Adrenal gland (tissue), 9 donors: ENCODE measurements at regions not wholly inside any gene's neighbourhood (a gene's known extent, or its start where the extent isn't known, plus 50 kb on each side); places are given as distances from the start of the nearest gene placed in this dataset.

Experiments
- DNase-seq, 7 donors: peaks; one replicate each; pipeline ENCODE4 v3.0.0-alpha.2; 2019 to 2020
- H3K27ac ChIP-seq, 5 donors: fragments of 200-600 bp; sonication (generic) in 4 of 5; 1 replicate in 3 of 5; 2 replicates in 2 of 5; pipeline versions ENCODE4 v1.5.1 to v1.8.0; 2016 to 2020; ENCODE audit warnings: mild to moderate bottlenecking in 1 of 5
- H3K27me3 ChIP-seq: fragments of 200-600 bp; 2 replicates; pipeline ENCODE4 v1.8.0; 2021
- H3K36me3 ChIP-seq, 2 donors: fragments of 200-600 bp; replicated peaks in 1 of 2; 1 replicate in 1 of 2; 2 replicates in 1 of 2; pipeline versions ENCODE4 v1.5.1 to v1.8.0; 2018 to 2022
- H3K4me1 ChIP-seq, 2 donors: fragments of 200-600 bp; replicated peaks in 1 of 2; 1 replicate in 1 of 2; 2 replicates in 1 of 2; pipeline versions ENCODE4 v1.5.1 to v1.8.0; 2018 to 2021
- H3K4me3 ChIP-seq, 4 donors: fragments of 200-600 bp; sonication (generic) in 3 of 4; one replicate each; pipeline ENCODE4 v1.5.1; 2016 to 2018
- H3K9me3 ChIP-seq, 3 donors: fragments of 200-600 bp; sonication (generic) in 1 of 3; replicated peaks in 1 of 3; 1 replicate in 2 of 3; 2 replicates in 1 of 3; pipeline versions ENCODE4 v1.5.1 to v1.8.0; 2016 to 2021
- POLR2A ChIP-seq, 2 donors: fragments of 450-650 bp; IDR thresholded peaks; one replicate each; pipeline ENCODE4 v1.6.1; 2017; ENCODE audit warnings: antibody characterized with exemption in 2 of 2, mild to moderate bottlenecking in 2 of 2, moderate library complexity in 1 of 2
- WGBS, 4 donors: extraction: QIAGEN DNeasy Blood & Tissue Kit in 2 of 4; methylation state at CpG; one replicate each; pipeline versions ENCODE4 v1.1.5 to v1.1.7; 2013 to 2017; 5-methylcytosine and 5-hydroxymethylcytosine counted together
- intact Hi-C, 2 donors: fragments of 100-400 bp; cut with DNase I; formaldehyde crosslinking; loops; one replicate each; pipeline versions ENCODE4 v1.14.1 to v1.15.0; 2022 to 2023
- TF ChIP-seq, protein P1 (sequence below), 6 experiments: fragments of 450-650 bp in 4 of 6; fragments of 200-600 bp in 2 of 6; sonication (generic) in 1 of 6; IDR thresholded peaks; 1 replicate in 5 of 6; 2 replicates in 1 of 6; pipeline versions ENCODE4 v1.5.1 to v1.8.0; 2016 to 2021; ENCODE audit warnings: antibody characterized with exemption in 6 of 6, mild to moderate bottlenecking in 2 of 6, moderate library complexity in 1 of 6
- donor health status: healthy with polysubstance abuse.
- donor health status: Bipolar disorder and iron deficiency.
- donor health status: DM: yes; HTN: yes; CAD: no.
- donor health status: DM: no; HTN: no; CAD: no.
- donor health status: DM: no; HTN: no; CAD: no.

DNA sequence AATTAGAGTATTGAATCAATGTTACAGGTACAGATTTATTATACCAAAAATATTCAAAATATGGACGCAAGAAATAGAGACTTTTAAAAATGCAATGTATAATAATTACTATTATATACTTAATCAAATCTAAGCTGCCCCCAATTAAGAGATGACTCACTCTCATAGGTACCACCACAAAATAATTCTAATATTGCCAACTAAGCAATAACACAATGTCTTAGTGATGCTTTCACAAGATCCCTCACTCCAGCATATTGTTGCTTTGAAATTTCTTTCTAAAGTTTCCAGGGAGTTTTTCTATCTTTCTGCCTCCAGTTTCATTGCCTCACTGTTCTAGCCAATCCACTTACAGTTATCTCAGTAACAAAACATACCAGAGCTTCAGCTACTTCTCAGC, 270.0 kb upstream of the PABPC4L start:
- no peak for DNase-seq
- no peak for TF ChIP-seq POLR2A (IDR thresholded peaks at IDR 0.05)
- TF ChIP-seq, protein P1, sequence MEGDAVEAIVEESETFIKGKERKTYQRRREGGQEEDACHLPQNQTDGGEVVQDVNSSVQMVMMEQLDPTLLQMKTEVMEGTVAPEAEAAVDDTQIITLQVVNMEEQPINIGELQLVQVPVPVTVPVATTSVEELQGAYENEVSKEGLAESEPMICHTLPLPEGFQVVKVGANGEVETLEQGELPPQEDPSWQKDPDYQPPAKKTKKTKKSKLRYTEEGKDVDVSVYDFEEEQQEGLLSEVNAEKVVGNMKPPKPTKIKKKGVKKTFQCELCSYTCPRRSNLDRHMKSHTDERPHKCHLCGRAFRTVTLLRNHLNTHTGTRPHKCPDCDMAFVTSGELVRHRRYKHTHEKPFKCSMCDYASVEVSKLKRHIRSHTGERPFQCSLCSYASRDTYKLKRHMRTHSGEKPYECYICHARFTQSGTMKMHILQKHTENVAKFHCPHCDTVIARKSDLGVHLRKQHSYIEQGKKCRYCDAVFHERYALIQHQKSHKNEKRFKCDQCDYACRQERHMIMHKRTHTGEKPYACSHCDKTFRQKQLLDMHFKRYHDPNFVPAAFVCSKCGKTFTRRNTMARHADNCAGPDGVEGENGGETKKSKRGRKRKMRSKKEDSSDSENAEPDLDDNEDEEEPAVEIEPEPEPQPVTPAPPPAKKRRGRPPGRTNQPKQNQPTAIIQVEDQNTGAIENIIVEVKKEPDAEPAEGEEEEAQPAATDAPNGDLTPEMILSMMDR (IDR thresholded peaks at IDR 0.05): no peak
- no peaks in the 10 kb centered on the region for H3K36me3 ChIP-seq
- H3K9me3 ChIP-seq: no peaks in the 10 kb centered on the region
- no peaks in the 10 kb centered on the region for H3K27me3 ChIP-seq
- H3K4me3 ChIP-seq: no peak overlapping the region
- no peaks in the 10 kb centered on the region for H3K4me1 ChIP-seq
- intact Hi-C loops: no loop called here
- 75 to 91% (median 82%) methylated on average over 1 of the region's 1 CpG for WGBS, 4 donors
- H3K27ac ChIP-seq: no peak overlapping the region

DNA sequence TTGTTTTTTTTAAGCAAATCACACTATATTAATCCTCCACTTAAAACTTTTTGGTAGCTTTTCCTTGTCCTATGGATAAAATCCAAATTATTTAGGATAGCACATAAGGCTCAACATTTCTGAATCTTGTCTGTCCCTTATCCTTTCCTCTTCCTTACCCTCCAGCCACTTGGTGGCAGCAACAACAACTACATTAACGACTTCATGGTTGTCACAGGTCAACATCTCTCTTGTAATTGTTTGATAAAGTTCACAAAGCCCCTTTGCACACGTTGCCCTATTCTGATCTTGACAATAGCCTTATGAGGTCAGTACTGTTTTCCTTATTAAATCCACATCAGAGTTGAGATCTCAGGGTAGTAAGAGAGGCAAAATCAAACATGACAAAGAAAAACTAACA, 269.0 kb upstream of the PABPC4L start:
- Histone ChIP-seq H3K27ac (no peak overlapping the region), H3K36me3 (no peaks in the 10 kb centered on the region), H3K4me3 (no peak overlapping the region), H3K4me1 (no peaks in the 10 kb centered on the region), H3K27me3 (no peaks in the 10 kb centered on the region), H3K9me3 (no peaks in the 10 kb centered on the region)
- no peak for TF ChIP-seq POLR2A (IDR thresholded peaks at IDR 0.05)
- TF ChIP-seq, protein P1 (IDR thresholded peaks at IDR 0.05): peak in 3 of 6 experiments; percentile 6 to 27 (median 19)
- DNase-seq: peak in 2 of 7 donors; percentile 8 to 17
- WGBS, 4 donors: 8 to 18% (median 13%) methylated on average over 2 of the region's 2 CpGs
- intact Hi-C loops: no loop called here

DNA sequence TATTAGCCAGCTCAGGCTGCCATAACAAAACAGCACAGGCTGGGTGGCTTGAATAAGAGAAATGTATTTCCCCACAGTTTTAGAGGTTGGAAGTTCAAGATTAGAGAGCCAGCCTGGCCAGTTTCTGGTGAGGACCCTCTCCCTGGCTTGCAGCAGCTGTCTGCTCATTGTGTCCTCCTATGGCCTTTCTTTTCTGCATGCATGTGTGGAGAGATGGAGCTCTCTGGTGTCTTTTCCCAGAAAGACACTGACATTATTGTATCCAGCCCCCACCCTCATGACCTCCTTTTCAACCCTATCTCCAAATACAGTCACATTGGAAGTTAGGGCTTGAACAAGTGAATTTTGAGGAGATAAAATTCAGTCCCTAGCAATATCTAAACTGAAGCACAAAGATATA, 263.8 kb upstream of the PABPC4L start:
- Histone ChIP-seq H3K4me1 (no peaks in the 10 kb centered on the region), H3K9me3 (no peaks in the 10 kb centered on the region), H3K27ac (no peak overlapping the region), H3K36me3 (no peaks in the 10 kb centered on the region), H3K4me3 (no peak overlapping the region), H3K27me3 (no peaks in the 10 kb centered on the region)
- TF ChIP-seq, protein P1 (IDR thresholded peaks at IDR 0.05): no peak
- no peak for TF ChIP-seq POLR2A (IDR thresholded peaks at IDR 0.05)
- DNase-seq: no peak
- intact Hi-C loops: no loop called here

DNA sequence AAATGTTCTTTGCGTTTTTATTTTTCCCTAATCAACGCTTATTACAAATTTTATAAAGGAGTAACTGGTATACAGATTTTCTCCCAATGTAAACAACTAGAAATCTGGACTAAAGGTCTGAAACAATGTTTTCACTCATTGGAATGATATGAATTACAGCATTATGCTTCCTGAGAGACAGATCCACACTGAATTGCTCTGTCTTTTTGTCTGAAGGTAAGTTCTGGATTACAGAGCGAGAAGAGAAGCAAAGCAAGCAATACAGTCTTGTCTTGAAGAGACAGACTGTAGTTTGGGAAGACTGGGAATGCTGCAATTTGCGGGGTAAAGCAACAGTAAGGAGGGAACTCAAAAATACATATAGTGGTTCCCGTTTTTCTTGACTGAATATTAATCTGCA, 262.2 kb upstream of the PABPC4L start:
- intact Hi-C loops: no loop called here
- 68 to 81% (median 72%) methylated on average over 5 of the region's 5 CpGs for WGBS, 4 donors
- TF ChIP-seq, protein P1 (IDR thresholded peaks at IDR 0.05): no peak
- TF ChIP-seq POLR2A (IDR thresholded peaks at IDR 0.05): no peak
- DNase-seq: no peak
- Histone ChIP-seq H3K9me3 (no peaks in the 10 kb centered on the region), H3K36me3 (no peaks in the 10 kb centered on the region), H3K4me1 (no peaks in the 10 kb centered on the region), H3K27me3 (no peaks in the 10 kb centered on the region), H3K27ac (no peak overlapping the region), H3K4me3 (no peak overlapping the region)
